Limb (tissue), 2 donors: ENCODE measurements at regions not wholly inside any gene's neighbourhood (a gene's known extent, or its start where the extent isn't known, plus 50 kb on each side); places are given as distances from the start of the nearest gene placed in this dataset.

Source experiments
- DNase-seq, 2 donors: peaks; one replicate each; pipeline ENCODE4 v3.0.0-alpha.2; 2016; ENCODE audit errors: extremely low spot score in 2 of 2

- DNase-seq = no peak
Measured at GRCh38 chr2:19458427-19459003, 100.1 kb upstream of the OSR1 start.

- DNase-seq = no peak
Measured at GRCh38 chr2:19457809-19458208, 99.4 kb upstream of the OSR1 start.

- DNase-seq = no peak
Measured at GRCh38 chr2:19456705-19457309, 98.4 kb upstream of the OSR1 start.

GRCh38 chr2:19454125-19454524, 95.7 kb upstream of the OSR1 start:
- DNase-seq = no peak

- DNase-seq = no peak
Measured at GRCh38 chr2:19442731-19443130, 84.3 kb upstream of the OSR1 start.

GRCh38 chr2:19439081-19439480, 80.7 kb upstream of the OSR1 start:
- DNase-seq = no peak

- DNase-seq = no peak
Measured at GRCh38 chr2:19435815-19436214, 77.4 kb upstream of the OSR1 start.

- no peak for DNase-seq
Measured at GRCh38 chr2:19434413-19434812, 76.0 kb upstream of the OSR1 start.

GRCh38 chr2:19426941-19427340, 68.5 kb upstream of the OSR1 start:
- no peak for DNase-seq

GRCh38 chr2:19426144-19426543, 67.7 kb upstream of the OSR1 start:
- no peak for DNase-seq

- DNase-seq = no peak
Measured at GRCh38 chr2:19425419-19425818, 67.0 kb upstream of the OSR1 start.

GRCh38 chr2:19419211-19419880, 60.9 kb upstream of the OSR1 start:
- DNase-seq = no peak

- DNase-seq = no peak
Measured at GRCh38 chr2:19416784-19417684, 58.6 kb upstream of the OSR1 start.

- no peak for DNase-seq
Measured at GRCh38 chr2:19416083-19416482, 57.7 kb upstream of the OSR1 start.

GRCh38 chr2:19409046-19409445, 50.6 kb upstream of the OSR1 start:
- no peak for DNase-seq

GRCh38 chr2:19408592-19408991, 50.2 kb upstream of the OSR1 start:
- no peak for DNase-seq
